ENCODE measurements at regions not wholly inside any gene's neighbourhood (a gene's known extent, or its start where the extent isn't known, plus 50 kb on each side); places are given as distances from the start of the nearest gene placed in this dataset.

- H3K36me3 ChIP-seq (ENCODE audit: low read depth) = no peaks in the 10 kb centered on the region
- no peak overlapping the region for H2AFZ ChIP-seq
- H3K4me1 ChIP-seq (ENCODE audit: insufficient read depth) = no peaks in the 10 kb centered on the region
- WGBS, 2 experiments (ENCODE audit: low coverage in 1 of 2, low lambda C conversion rate in 2 of 2, missing lambda C conversion rate in 2 of 2) = 20 to 36% methylated on average over 4 of the region's 4 CpGs
- H3K4me3 ChIP-seq = no peak overlapping the region
- no peaks in the 10 kb centered on the region for H3K9me2 ChIP-seq (ENCODE audit: insufficient read depth)
- no peaks in the 10 kb centered on the region for H3K9me3 ChIP-seq (ENCODE audit: low read depth)
- H3K9ac ChIP-seq = no peak overlapping the region
- no peaks in the 10 kb centered on the region for H3F3A ChIP-seq (ENCODE audit: insufficient read depth)
- DNase-seq = no peak
- no peaks in the 10 kb centered on the region for H3K79me2 ChIP-seq (ENCODE audit: insufficient read depth)
- no peak overlapping the region for H3K4me2 ChIP-seq (ENCODE audit: unreplicated experiment)
- no peak overlapping the region for H3K27ac ChIP-seq
- H4K20me1 ChIP-seq (ENCODE audit: insufficient read depth) = no peaks in the 10 kb centered on the region
- no peaks in the 10 kb centered on the region for H3K27me3 ChIP-seq (replicated peaks; ENCODE audit: insufficient read depth)
- TF ChIP-seq EZH2 (IDR thresholded peaks at IDR 0.05; ENCODE audit: insufficient read depth, poor library complexity, severe bottlenecking) (no peak), EZH2phosphoT487 (IDR thresholded peaks at IDR 0.05; ENCODE audit: insufficient read depth, low read depth) (no peak)
- in situ Hi-C loops (cut with MboI) = no loop called here
These were observed 54.0 kb upstream of the RBFOX1 start for GRCh38 chr16:7278636-7279035.

GRCh38 chr16:7272567-7273158 lies 60.0 kb upstream of the RBFOX1 start:
- H2AFZ ChIP-seq = no peak overlapping the region
- no peaks in the 10 kb centered on the region for H4K20me1 ChIP-seq (ENCODE audit: insufficient read depth)
- H3K36me3 ChIP-seq (ENCODE audit: low read depth) = no peaks in the 10 kb centered on the region
- H3K27ac ChIP-seq = no peak overlapping the region
- no peaks in the 10 kb centered on the region for H3K4me1 ChIP-seq (ENCODE audit: insufficient read depth)
- WGBS, 2 experiments (ENCODE audit: low coverage in 1 of 2, low lambda C conversion rate in 2 of 2, missing lambda C conversion rate in 2 of 2) = 19 to 85% methylated on average over 2 to 4 of the region's 4 CpGs
- no peak overlapping the region for H3K9ac ChIP-seq
- H3K4me3 ChIP-seq = no peak overlapping the region
- no peak for TF ChIP-seq EZH2 (IDR thresholded peaks at IDR 0.05; ENCODE audit: insufficient read depth, poor library complexity, severe bottlenecking)
- TF ChIP-seq EZH2phosphoT487 (IDR thresholded peaks at IDR 0.05; ENCODE audit: insufficient read depth, low read depth) = no peak
- H3K79me2 ChIP-seq (ENCODE audit: insufficient read depth) = no peaks in the 10 kb centered on the region
- H3K4me2 ChIP-seq (ENCODE audit: unreplicated experiment) = no peak overlapping the region
- no peak for DNase-seq
- in situ Hi-C loops (cut with MboI) = no loop called here
- H3F3A ChIP-seq (ENCODE audit: insufficient read depth) = no peaks in the 10 kb centered on the region
- no peaks in the 10 kb centered on the region for H3K9me3 ChIP-seq (ENCODE audit: low read depth)
- H3K9me2 ChIP-seq (ENCODE audit: insufficient read depth) = no peaks in the 10 kb centered on the region
- no peaks in the 10 kb centered on the region for H3K27me3 ChIP-seq (replicated peaks; ENCODE audit: insufficient read depth)

- 2 to 6% methylated on average over 5 of the region's 5 CpGs for WGBS, 2 experiments (ENCODE audit: low coverage in 1 of 2, low lambda C conversion rate in 2 of 2, missing lambda C conversion rate in 2 of 2)
- Histone ChIP-seq H3K4me1 (ENCODE audit: insufficient read depth) (no peaks in the 10 kb centered on the region), H3K9me3 (ENCODE audit: low read depth) (no peaks in the 10 kb centered on the region), H3K9me2 (ENCODE audit: insufficient read depth) (no peaks in the 10 kb centered on the region), H3K4me2 (ENCODE audit: unreplicated experiment) (no peak overlapping the region), H3K79me2 (ENCODE audit: insufficient read depth) (no peaks in the 10 kb centered on the region), H3K27ac (no peak overlapping the region), H3K36me3 (ENCODE audit: low read depth) (no peaks in the 10 kb centered on the region), H3F3A (ENCODE audit: insufficient read depth) (no peaks in the 10 kb centered on the region), H3K4me3 (no peak overlapping the region), H3K27me3 (replicated peaks; ENCODE audit: insufficient read depth) (no peaks in the 10 kb centered on the region), H2AFZ (no peak overlapping the region), H3K9ac (no peak overlapping the region), H4K20me1 (ENCODE audit: insufficient read depth) (no peaks in the 10 kb centered on the region)
- DNase-seq = no peak
- in situ Hi-C loops (cut with MboI) = no loop called here
- TF ChIP-seq EZH2 (IDR thresholded peaks at IDR 0.05; ENCODE audit: insufficient read depth, poor library complexity, severe bottlenecking) (no peak), EZH2phosphoT487 (IDR thresholded peaks at IDR 0.05; ENCODE audit: insufficient read depth, low read depth) (no peak)
These were observed 61.2 kb upstream of the RBFOX1 start for GRCh38 chr16:7271486-7271885.

GRCh38 chr16:7270823-7271222 lies 61.8 kb upstream of the RBFOX1 start:
- Histone ChIP-seq H3K27me3 (replicated peaks; ENCODE audit: insufficient read depth) (no peaks in the 10 kb centered on the region), H3K36me3 (ENCODE audit: low read depth) (no peaks in the 10 kb centered on the region), H3K27ac (no peak overlapping the region), H4K20me1 (ENCODE audit: insufficient read depth) (no peaks in the 10 kb centered on the region), H3K4me3 (no peak overlapping the region), H3F3A (ENCODE audit: insufficient read depth) (no peaks in the 10 kb centered on the region), H3K4me1 (ENCODE audit: insufficient read depth) (no peaks in the 10 kb centered on the region), H2AFZ (no peak overlapping the region), H3K9me3 (ENCODE audit: low read depth) (no peaks in the 10 kb centered on the region), H3K9ac (no peak overlapping the region), H3K4me2 (ENCODE audit: unreplicated experiment) (no peak overlapping the region), H3K9me2 (ENCODE audit: insufficient read depth) (no peaks in the 10 kb centered on the region), H3K79me2 (ENCODE audit: insufficient read depth) (no peaks in the 10 kb centered on the region)
- DNase-seq = no peak
- no peak for TF ChIP-seq EZH2phosphoT487 (IDR thresholded peaks at IDR 0.05; ENCODE audit: insufficient read depth, low read depth)
- no peak for TF ChIP-seq EZH2 (IDR thresholded peaks at IDR 0.05; ENCODE audit: insufficient read depth, poor library complexity, severe bottlenecking)
- WGBS, 2 experiments (ENCODE audit: low coverage in 1 of 2, low lambda C conversion rate in 2 of 2, missing lambda C conversion rate in 2 of 2) = 5 to 14% methylated on average over 3 of the region's 3 CpGs
- in situ Hi-C loops (cut with MboI) = no loop called here

- no peaks in the 10 kb centered on the region for H3K79me2 ChIP-seq (ENCODE audit: insufficient read depth)
- H4K20me1 ChIP-seq (ENCODE audit: insufficient read depth) = no peaks in the 10 kb centered on the region
- H3K4me3 ChIP-seq = no peak overlapping the region
- H3K4me1 ChIP-seq (ENCODE audit: insufficient read depth) = no peaks in the 10 kb centered on the region
- no peak overlapping the region for H3K9ac ChIP-seq
- no peak overlapping the region for H2AFZ ChIP-seq
- no peak for TF ChIP-seq EZH2 (IDR thresholded peaks at IDR 0.05; ENCODE audit: insufficient read depth, poor library complexity, severe bottlenecking)
- TF ChIP-seq EZH2phosphoT487 (IDR thresholded peaks at IDR 0.05; ENCODE audit: insufficient read depth, low read depth) = no peak
- no peak overlapping the region for H3K27ac ChIP-seq
- in situ Hi-C loops (cut with MboI) = no loop called here
- no peak for DNase-seq
- no peaks in the 10 kb centered on the region for H3K36me3 ChIP-seq (ENCODE audit: low read depth)
- H3K9me3 ChIP-seq (ENCODE audit: low read depth) = no peaks in the 10 kb centered on the region
- 20 to 34% methylated on average over 4 of the region's 4 CpGs for WGBS, 2 experiments (ENCODE audit: low coverage in 1 of 2, low lambda C conversion rate in 2 of 2, missing lambda C conversion rate in 2 of 2)
- H3K27me3 ChIP-seq (replicated peaks; ENCODE audit: insufficient read depth) = no peaks in the 10 kb centered on the region
- H3F3A ChIP-seq (ENCODE audit: insufficient read depth) = no peaks in the 10 kb centered on the region
- H3K9me2 ChIP-seq (ENCODE audit: insufficient read depth) = no peaks in the 10 kb centered on the region
- H3K4me2 ChIP-seq (ENCODE audit: unreplicated experiment) = no peak overlapping the region
These were observed 62.6 kb upstream of the RBFOX1 start for GRCh38 chr16:7270006-7270405.

Measured in GM23248 (cell line).